ENCODE measurements at regions not wholly inside any gene's neighbourhood (a gene's known extent, or its start where the extent isn't known, plus 50 kb on each side); places are given as distances from the start of the nearest gene placed in this dataset.
"Not testable (repeated sequence)": the region's sequence is repeated elsewhere in the genome, so short reads cannot be mapped to it uniquely, and the experiment has no call there.

- no peak overlapping the region for H3K4me3 ChIP-seq (ENCODE audit: low read depth, low read length)
- H3K27me3 ChIP-seq (ENCODE audit: control insufficient read depth, insufficient read depth, low read length), result no peaks in the 10 kb centered on the region
- peak; percentile 36 for FAIRE-seq
These were observed 123.9 kb upstream of the SLC6A11 start for GRCh38 chr3:10692039-10692622.

GRCh38 chr3:10693457-10693856 is 122.6 kb upstream of the SLC6A11 start:
- no peaks in the 10 kb centered on the region for H3K36me3 ChIP-seq (ENCODE audit: control insufficient read depth, insufficient read depth, low read length)
- no peak overlapping the region for H3K4me3 ChIP-seq (ENCODE audit: low read depth, low read length)
- DNase-seq (ENCODE audit: low read depth) (peak; percentile 8), FAIRE-seq (no peak)
- H3K27me3 ChIP-seq (ENCODE audit: control insufficient read depth, insufficient read depth, low read length), result no peaks in the 10 kb centered on the region
- TF ChIP-seq CTCF (IDR thresholded peaks at IDR 0.05; ENCODE audit: insufficient read depth, low read length, severe bottlenecking), result no peak

More at GRCh38 chr3:10692039-10692622, 123.9 kb upstream of the SLC6A11 start:
- DNase-seq (ENCODE audit: low read depth), result no peak
- H3K36me3 ChIP-seq (ENCODE audit: control insufficient read depth, insufficient read depth, low read length), result no peaks in the 10 kb centered on the region
- TF ChIP-seq CTCF (IDR thresholded peaks at IDR 0.05; ENCODE audit: insufficient read depth, low read length, severe bottlenecking), result no peak

GRCh38 chr3:10694179-10694578 is 121.8 kb upstream of the SLC6A11 start:
- H3K27me3 ChIP-seq (ENCODE audit: control insufficient read depth, insufficient read depth, low read length), result no peaks in the 10 kb centered on the region
- no peak for TF ChIP-seq CTCF (IDR thresholded peaks at IDR 0.05; ENCODE audit: insufficient read depth, low read length, severe bottlenecking)
- no peak for DNase-seq (ENCODE audit: low read depth)

GRCh38 chr3:10695186-10695585 is 120.8 kb upstream of the SLC6A11 start:
- H3K4me3 ChIP-seq (ENCODE audit: low read depth, low read length); DNase-seq (ENCODE audit: low read depth); H3K36me3 ChIP-seq (ENCODE audit: control insufficient read depth, insufficient read depth, low read length); H3K27me3 ChIP-seq (ENCODE audit: control insufficient read depth, insufficient read depth, low read length); FAIRE-seq: not testable (repeated sequence)

More at GRCh38 chr3:10694179-10694578, 121.8 kb upstream of the SLC6A11 start:
- Histone ChIP-seq H3K4me3 (ENCODE audit: low read depth, low read length) (no peak overlapping the region), H3K36me3 (ENCODE audit: control insufficient read depth, insufficient read depth, low read length) (no peaks in the 10 kb centered on the region)
- no peak for FAIRE-seq

- TF ChIP-seq CTCF (IDR thresholded peaks at IDR 0.05; ENCODE audit: insufficient read depth, low read length, severe bottlenecking), result no peak
- H3K36me3 ChIP-seq (ENCODE audit: control insufficient read depth, insufficient read depth, low read length), result no peaks in the 10 kb centered on the region
- DNase-seq (ENCODE audit: low read depth) (no peak), FAIRE-seq (no peak)
- no peak overlapping the region for H3K4me3 ChIP-seq (ENCODE audit: low read depth, low read length)
- no peaks in the 10 kb centered on the region for H3K27me3 ChIP-seq (ENCODE audit: control insufficient read depth, insufficient read depth, low read length)
These were observed 120.3 kb upstream of the SLC6A11 start for GRCh38 chr3:10695595-10696285.

- no peak for TF ChIP-seq CTCF (IDR thresholded peaks at IDR 0.05; ENCODE audit: insufficient read depth, low read length, severe bottlenecking)
- Histone ChIP-seq H3K4me3 (ENCODE audit: low read depth, low read length) (no peak overlapping the region), H3K36me3 (ENCODE audit: control insufficient read depth, insufficient read depth, low read length) (no peaks in the 10 kb centered on the region), H3K27me3 (ENCODE audit: control insufficient read depth, insufficient read depth, low read length) (peaks cover 2% of the 10 kb centered on the region)
- FAIRE-seq (no peak), DNase-seq (ENCODE audit: low read depth) (peak; percentile 38)
These were observed 118.1 kb upstream of the SLC6A11 start for GRCh38 chr3:10697918-10698317.

Data from bronchial epithelial cell (primary cell).